Jurkat, Clone E6-1 (cell line): ENCODE measurements at regions not wholly inside any gene's neighbourhood (a gene's known extent, or its start where the extent isn't known, plus 50 kb on each side); places are given as distances from the start of the nearest gene placed in this dataset.

Source experiments
- DNase-seq: peaks from one replicate; pipeline ENCODE4 v3.0.0-alpha.2; 2011; ENCODE audit warnings: low read depth, low spot score
- H3K4me3 ChIP-seq: 2 replicates; pipeline ENCODE4 v1.5.1; 2011; ENCODE audit warnings: mild to moderate bottlenecking, low read length, control low read depth, moderate library complexity

DNA sequence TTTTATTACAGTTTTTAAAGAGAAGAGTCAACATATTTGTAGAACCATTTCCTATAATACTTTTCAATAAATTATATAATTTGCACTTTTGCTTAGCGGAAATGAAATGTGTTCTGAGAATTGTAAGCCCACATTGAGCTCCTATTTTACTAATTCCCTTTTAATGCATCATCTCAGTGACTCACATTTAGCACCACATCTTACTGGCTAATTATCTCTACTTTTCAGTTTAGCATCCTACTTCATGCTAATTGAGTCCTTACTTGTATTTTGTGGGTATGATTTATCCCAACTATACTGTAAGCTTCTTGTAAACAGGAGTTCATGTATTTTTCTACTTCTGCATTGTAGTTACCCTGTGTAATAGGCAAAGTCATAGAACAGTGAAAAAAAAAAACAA lies 67.5 kb downstream of the TMX1 start:
- DNase-seq = no peak
- H3K4me3 ChIP-seq = no peak overlapping the region

DNA sequence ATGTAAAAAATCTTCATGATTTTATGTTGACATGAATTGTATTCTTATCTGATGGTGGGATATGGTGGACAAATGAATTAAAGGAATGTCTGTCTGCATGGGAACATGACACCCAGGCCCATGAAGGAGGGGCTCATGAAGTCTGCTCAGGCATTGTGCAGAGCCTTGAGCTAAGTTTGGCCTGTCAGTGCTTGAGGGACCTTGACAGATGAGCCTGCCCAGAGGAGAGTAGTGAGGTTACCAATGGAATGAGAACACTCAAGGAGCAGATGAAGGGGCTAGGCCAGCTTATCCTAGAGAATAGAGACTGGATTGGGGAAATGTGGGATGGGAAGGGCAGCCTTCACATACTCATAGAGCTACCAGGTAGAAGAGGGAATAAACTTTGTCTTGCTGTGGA lies 68.8 kb downstream of the TMX1 start:
- DNase-seq = no peak
- H3K4me3 ChIP-seq = no peak overlapping the region

- no peak overlapping the region for H3K4me3 ChIP-seq
- no peak for DNase-seq
These were observed 70.5 kb downstream of the TMX1 start for GRCh38 chr14:51310505-51310944.

DNA sequence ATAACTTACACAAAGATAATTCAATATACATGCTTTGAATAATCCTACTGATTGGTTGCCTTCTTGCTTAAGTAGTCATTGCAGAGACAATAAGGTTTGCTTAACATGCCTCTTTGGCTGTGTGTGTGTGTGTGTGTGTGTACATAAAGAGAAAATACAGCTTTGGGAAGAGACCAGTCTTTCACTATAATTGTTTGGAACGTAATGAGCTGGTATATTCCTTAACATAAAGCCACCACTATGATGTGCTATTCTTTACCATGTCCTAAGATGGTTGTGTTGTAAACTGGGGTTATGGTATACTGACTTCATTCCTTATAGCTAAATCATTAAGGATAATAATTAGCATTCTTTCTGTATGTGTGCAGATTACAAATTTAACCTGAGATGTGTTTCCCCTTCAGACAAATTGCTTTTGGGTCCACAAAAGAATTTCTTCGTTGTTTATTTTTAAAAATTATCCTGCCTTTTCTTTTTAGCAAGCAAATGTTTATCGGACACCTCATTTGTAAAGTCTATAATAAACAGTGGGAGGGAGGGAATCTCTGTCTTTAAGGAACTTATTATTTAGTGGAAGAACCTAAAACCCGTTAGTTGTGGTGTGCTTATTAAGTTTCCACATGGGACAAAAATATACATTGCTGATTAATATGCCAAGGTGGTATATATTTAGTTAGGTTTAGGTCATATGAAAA lies 74.4 kb downstream of the TMX1 start:
- no peak for DNase-seq
- no peak overlapping the region for H3K4me3 ChIP-seq

DNA sequence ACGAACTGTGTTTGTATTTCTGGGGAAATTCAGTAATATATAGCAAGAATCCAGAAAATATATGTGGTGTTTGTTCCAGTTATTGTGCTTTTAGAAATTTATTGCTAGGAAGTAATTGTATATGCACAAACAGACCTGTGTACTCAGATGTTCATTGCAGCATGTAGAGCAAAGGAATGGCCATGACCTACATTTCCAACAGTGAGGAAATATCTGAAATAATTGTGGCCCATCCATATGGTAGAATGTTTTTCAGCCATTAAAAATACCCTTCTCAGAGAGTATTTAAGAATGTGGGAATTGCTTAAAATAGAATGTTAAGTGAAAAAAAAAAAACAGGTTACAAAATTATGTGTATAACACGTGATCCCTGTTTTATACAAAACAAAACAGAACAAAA lies 77.3 kb downstream of the TMX1 start:
- no peak for DNase-seq
- no peak overlapping the region for H3K4me3 ChIP-seq

- DNase-seq = no peak
- no peak overlapping the region for H3K4me3 ChIP-seq
These were observed 79.0 kb downstream of the TMX1 start for GRCh38 chr14:51318813-51319597.

- no peak for DNase-seq
- no peak overlapping the region for H3K4me3 ChIP-seq
These were observed 81.0 kb downstream of the TMX1 start for GRCh38 chr14:51321036-51321435.

GRCh38 chr14:51323492-51323891 lies 83.4 kb downstream of the TMX1 start:
- H3K4me3 ChIP-seq = no peak overlapping the region
- no peak for DNase-seq

- no peak for DNase-seq
- no peak overlapping the region for H3K4me3 ChIP-seq
These were observed 87.3 kb downstream of the TMX1 start for GRCh38 chr14:51327376-51327775.

DNA sequence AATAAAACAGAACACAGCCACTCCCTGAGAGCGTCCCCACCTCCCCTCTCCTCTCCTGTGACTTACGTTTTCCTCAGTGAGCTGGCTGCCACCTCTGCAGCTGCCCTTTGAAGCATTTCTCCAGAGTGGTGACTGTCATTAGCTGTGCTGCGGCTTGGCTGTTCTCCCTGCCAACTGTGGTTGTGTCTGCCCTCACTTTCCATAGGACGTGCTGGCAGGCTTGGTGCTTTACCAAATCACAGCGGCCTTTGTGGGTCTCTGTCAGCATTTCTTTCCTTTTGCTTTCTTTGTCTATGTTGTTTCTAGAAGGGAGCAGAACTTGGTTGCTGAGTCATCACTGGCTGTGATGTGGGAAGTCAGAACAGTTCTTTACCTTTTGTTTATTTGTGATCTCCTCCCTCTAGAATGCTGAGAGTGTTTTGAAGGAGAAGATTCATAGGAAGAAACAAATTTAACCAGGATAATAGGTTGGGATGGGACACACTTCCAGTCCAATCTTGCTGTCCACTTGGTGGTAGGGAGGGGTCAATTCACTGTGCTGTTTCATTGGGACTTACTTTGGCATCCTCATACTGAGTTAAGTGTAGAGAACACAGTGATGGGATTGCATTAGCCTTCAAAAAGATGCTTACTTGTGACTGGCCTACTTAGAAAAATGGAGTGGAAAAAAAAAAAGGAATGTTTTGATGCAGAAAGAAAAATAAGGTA lies 88.2 kb downstream of the TMX1 start:
- H3K4me3 ChIP-seq = no peak overlapping the region
- DNase-seq = peak; percentile 70

DNA sequence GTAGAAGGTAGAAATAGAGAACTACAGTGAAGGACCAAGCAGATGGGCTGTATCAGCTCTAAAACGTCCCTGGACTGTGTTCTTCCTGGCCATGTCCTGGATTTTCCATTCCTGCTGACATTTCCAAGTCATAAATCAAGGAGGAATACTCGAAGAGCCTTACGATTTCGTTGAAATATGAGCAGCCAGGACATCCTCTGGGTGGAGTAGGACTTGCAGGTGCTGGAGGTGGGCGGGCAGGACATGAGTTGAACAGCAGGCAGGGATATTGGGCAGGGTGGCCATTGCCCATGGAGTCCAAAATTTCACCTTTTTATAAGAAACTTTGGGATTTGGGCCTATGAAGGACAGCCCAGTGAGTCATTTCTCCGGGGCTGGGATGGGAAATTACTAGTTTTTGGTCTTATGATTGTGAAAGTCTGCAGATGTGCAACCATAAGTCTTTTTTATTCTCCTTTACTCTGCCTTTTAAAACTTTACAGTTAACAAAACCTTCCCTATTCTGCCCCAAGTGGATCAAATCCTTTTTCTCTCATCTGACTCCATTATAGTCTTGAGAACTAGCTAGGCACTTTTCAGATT lies 88.8 kb downstream of the TMX1 start:
- DNase-seq = no peak
- H3K4me3 ChIP-seq = no peak overlapping the region

- DNase-seq = no peak
These were observed 91.7 kb downstream of the TMX1 start for GRCh38 chr14:51331486-51332367.

GRCh38 chr14:51333299-51333698 lies 93.3 kb downstream of the TMX1 start:
- no peak for DNase-seq

More at GRCh38 chr14:51331486-51332367, 91.7 kb downstream of the TMX1 start:
- H3K4me3 ChIP-seq = no peak overlapping the region

GRCh38 chr14:51333901-51334521 lies 94.0 kb downstream of the TMX1 start:
- no peak overlapping the region for H3K4me3 ChIP-seq
- DNase-seq = no peak

More at GRCh38 chr14:51333299-51333698, 93.3 kb downstream of the TMX1 start:
- H3K4me3 ChIP-seq = no peak overlapping the region

DNA sequence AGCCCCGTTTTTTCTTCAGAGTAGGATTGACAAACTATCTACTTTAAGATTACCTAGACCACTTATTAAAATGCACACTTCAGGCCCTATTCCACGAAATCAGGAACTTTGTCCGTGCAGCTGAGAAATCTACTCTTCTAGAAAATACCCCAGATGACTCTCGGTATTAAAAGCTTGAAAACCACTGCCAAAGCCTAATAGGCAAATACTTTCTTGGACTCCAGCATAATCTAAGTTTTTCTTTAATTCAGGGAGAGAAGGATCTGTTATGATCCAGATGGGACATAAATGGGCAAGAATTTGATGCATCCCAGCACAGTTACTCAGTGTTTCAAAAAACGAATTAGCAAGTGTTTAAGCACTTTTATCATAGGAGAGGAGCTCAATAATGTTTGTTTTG lies 94.5 kb downstream of the TMX1 start:
- DNase-seq = no peak
- no peak overlapping the region for H3K4me3 ChIP-seq

- no peak for DNase-seq
- no peak overlapping the region for H3K4me3 ChIP-seq
These were observed 95.5 kb downstream of the TMX1 start for GRCh38 chr14:51335531-51335930.

DNA sequence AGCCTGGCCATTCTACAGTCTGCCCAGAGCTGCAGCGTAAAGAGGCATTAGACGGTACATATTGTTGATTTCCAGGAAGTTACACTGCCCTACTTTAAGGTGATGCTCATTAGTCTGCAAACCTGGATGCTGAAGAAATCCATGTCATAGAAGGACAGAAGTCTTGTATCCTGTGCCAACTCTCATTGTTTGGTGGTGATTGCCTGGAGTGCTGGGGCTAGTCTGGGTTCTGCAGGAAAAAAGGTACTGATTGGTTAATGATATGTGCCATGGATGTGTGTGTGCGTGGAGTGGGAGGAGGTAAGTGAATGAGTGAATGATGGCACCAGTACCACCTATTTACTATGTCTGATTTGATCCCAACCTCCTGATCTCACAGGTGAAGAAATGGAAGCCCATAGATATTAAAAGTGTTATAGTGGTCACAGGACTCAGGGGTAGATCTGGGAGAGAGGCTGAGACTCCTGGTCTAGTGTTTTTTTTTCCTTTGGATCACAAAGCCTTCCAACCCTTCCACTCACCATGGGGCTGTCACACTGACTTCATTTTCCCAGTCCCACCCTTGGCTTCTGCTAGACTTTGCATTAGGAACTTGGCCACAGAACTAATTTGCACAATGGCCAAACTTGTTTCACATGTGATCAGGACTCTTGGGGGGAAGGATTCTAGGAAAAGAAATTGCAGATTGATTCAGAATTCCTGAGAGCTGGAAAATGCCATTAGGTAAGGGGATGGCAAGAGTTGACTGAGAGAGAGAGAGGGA lies 96.1 kb downstream of the TMX1 start:
- no peak for DNase-seq
- no peak overlapping the region for H3K4me3 ChIP-seq

DNA sequence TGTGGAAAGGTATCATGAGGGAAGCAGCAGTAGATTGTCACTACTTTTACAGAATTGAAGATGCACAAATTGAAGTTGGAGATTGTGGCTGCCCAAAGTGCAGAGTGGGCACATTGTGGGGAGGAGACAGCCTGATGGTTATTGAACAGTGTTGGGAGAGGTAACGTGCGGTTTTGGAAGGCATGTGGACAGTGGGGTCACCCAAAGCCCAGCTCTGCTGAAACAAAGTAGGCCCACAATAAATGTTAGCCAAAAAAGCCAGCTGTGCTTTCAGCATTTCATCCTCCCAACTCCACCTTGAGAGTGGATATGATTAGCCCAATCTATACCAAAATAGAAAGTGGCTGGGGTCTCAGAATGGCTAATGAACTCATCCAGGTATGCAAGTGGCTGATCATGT lies 96.7 kb downstream of the TMX1 start:
- DNase-seq = no peak
- H3K4me3 ChIP-seq = no peak overlapping the region
